Testis (tissue), 2 donors: ENCODE measurements at regions not wholly inside any gene's neighbourhood (a gene's known extent, or its start where the extent isn't known, plus 50 kb on each side); places are given as distances from the start of the nearest gene placed in this dataset.

ENCODE experiments used
- DNase-seq: peaks from one replicate; pipeline ENCODE4 v3.0.0-alpha.2; 2019
- H3K27ac ChIP-seq, 2 donors: fragments of 200-600 bp; sonication (generic); one replicate each; pipeline ENCODE4 v1.5.1; 2019
- H3K27me3 ChIP-seq: fragments of 200-600 bp; sonication (generic); one replicate; pipeline ENCODE4 v1.5.1; 2019
- H3K36me3 ChIP-seq: fragments of 200-600 bp; sonication (generic); one replicate; pipeline ENCODE4 v1.5.1; 2017; ENCODE audit warnings: low read depth; ENCODE audit errors: missing control alignments
- H3K4me1 ChIP-seq: fragments of 200-600 bp; sonication (generic); one replicate; pipeline ENCODE4 v1.5.1; 2019
- H3K4me3 ChIP-seq, 2 donors: fragments of 200-600 bp; sonication (generic); one replicate each; pipeline ENCODE4 v1.5.1; 2017 to 2019
- H3K9me3 ChIP-seq: fragments of 200-600 bp; sonication (generic); one replicate; pipeline ENCODE4 v1.5.1; 2017
- POLR2A ChIP-seq: fragments of 450-650 bp; IDR thresholded peaks from one replicate; pipeline ENCODE4 v1.6.1; 2017; ENCODE audit warnings: antibody characterized with exemption, mild to moderate bottlenecking, moderate library complexity
- WGBS, 2 donors: methylation state at CpG; one replicate each; pipeline ENCODE4 v1.1.5; 2018; 5-methylcytosine and 5-hydroxymethylcytosine counted together
- intact Hi-C: fragments of 100-400 bp; cut with DNase I; formaldehyde crosslinking; loops from one replicate; pipeline ENCODE4 v1.15.1; 2023; ENCODE audit warnings: low total_unique reads
- TF ChIP-seq, protein P1 (sequence below), 3 experiments: fragments of 450-650 bp in 2 of 3; fragments of 200-600 bp in 1 of 3; sonication (generic) in 1 of 3; IDR thresholded peaks; one replicate each; pipeline ENCODE4 v1.5.1; 2016 to 2019; ENCODE audit warnings: antibody characterized with exemption in 3 of 3, mild to moderate bottlenecking in 2 of 3, moderate library complexity in 1 of 3

DNA sequence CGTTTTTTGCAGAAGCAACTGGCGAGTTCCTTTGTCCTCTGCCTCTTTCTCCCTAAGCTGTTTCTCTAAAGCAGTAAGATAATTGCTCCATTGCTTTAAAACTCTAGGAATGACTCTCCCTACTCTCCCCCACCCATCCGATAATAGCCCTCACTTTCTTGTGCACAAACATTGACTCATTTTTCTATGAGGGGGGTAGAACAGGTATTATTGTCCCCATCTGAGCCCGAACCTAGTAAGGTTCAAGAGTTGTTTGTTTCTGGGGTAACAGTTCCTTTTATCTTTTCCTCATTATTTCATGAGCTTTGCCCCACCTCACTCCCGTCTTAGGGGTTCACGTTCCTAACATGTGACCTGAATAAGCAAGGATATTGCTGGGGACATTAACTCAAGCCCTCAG is 190.6 kb downstream of the EMP1 start:
- Histone ChIP-seq H3K4me3 (no peak overlapping the region), H3K27me3 (no peaks in the 10 kb centered on the region), H3K9me3 (no peaks in the 10 kb centered on the region), H3K27ac (no peak overlapping the region), H3K36me3 (no peaks in the 10 kb centered on the region), H3K4me1 (no peaks in the 10 kb centered on the region)
- WGBS, 2 donors, result 78 to 92% methylated on average over 6 of the region's 6 CpGs
- TF ChIP-seq, protein P1, sequence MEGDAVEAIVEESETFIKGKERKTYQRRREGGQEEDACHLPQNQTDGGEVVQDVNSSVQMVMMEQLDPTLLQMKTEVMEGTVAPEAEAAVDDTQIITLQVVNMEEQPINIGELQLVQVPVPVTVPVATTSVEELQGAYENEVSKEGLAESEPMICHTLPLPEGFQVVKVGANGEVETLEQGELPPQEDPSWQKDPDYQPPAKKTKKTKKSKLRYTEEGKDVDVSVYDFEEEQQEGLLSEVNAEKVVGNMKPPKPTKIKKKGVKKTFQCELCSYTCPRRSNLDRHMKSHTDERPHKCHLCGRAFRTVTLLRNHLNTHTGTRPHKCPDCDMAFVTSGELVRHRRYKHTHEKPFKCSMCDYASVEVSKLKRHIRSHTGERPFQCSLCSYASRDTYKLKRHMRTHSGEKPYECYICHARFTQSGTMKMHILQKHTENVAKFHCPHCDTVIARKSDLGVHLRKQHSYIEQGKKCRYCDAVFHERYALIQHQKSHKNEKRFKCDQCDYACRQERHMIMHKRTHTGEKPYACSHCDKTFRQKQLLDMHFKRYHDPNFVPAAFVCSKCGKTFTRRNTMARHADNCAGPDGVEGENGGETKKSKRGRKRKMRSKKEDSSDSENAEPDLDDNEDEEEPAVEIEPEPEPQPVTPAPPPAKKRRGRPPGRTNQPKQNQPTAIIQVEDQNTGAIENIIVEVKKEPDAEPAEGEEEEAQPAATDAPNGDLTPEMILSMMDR (IDR thresholded peaks at IDR 0.05), result no peak
- no peak for TF ChIP-seq POLR2A
- intact Hi-C loops, result no loop called here
- no peak for DNase-seq

DNA sequence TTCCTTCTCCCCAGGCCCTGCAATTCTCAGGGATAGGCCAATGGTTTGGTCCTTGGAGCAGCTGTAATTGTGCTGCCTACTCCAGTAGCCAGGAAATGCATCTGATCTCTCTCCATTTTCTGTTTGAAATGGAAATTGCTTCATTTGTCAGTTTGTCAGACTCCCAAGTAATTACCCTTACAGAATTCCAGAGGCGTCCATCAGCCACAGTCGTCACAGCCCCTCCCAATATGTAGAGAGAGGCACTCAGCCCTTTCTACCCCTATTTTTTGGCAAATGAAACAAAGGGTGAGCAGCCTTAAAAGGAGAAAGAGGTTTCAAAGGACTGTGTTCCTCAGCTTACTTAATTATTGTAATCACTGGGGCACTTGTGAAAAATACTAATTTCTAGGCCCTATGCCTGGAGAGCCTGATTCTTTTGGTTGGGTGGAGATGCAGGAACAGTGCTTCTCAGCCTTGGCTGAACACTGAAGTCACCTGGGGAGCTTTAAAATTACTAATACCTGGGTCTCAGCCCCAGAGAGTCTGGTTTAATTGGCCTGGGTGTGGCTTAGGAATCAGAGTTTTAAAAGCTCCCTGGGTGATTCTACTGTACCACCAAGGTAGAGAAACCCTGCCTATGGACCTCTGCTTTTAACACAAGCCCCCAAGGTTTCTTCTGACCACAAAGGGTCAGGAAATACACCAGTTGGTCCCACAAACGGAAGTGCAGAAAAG is 190.0 kb downstream of the EMP1 start:
- Histone ChIP-seq H3K4me3 (no peak overlapping the region), H3K27ac (no peak overlapping the region), H3K27me3 (no peaks in the 10 kb centered on the region), H3K9me3 (no peaks in the 10 kb centered on the region), H3K36me3 (no peaks in the 10 kb centered on the region), H3K4me1 (no peaks in the 10 kb centered on the region)
- no peak for DNase-seq
- TF ChIP-seq POLR2A, result no peak
- 80 to 83% methylated on average over 3 of the region's 3 CpGs for WGBS, 2 donors
- intact Hi-C loops, result no loop called here

DNA sequence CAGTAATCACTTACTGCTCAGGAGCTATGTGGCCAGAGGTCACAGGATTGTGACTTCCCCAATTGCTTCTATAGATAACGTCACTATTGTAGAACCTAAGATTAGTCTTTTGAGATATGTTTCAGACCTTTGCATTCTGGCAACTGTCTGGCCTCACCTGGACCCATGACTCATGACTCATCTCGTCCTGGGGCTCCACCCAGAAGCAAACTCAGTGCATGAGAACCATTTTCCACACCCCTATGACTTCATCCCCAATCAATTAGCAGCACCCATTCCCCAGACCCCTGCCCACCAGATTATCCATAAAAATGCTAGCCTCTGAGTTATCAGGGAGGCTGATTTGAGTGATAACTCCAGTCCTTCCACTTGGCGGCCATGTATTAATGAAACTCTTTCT is 186.9 kb downstream of the EMP1 start:
- TF ChIP-seq POLR2A, result no peak
- TF ChIP-seq, protein P1 (IDR thresholded peaks at IDR 0.05), result no peak
- H3K36me3 ChIP-seq, result no peaks in the 10 kb centered on the region

DNA sequence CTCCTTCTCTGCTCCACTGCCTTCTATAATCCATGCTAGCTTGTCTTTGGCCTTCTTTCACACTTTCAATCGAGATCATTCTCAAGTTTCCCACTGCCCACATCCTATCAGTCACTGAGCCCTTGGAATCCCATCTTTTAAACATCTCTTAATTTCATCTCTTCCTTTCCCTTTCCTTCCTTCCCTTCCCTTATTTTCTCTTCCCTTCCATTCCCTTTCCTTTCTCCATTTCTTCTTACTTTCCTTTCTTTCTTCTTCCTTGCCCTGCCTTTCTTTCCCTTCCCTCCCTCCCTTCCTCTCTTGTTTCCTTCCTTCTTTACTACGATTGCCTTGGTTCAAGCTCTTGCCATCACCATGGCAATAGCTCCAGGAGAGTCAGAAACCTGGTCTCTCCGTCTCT is 183.8 kb downstream of the EMP1 start:
- intact Hi-C loops, result no loop called here
- TF ChIP-seq, protein P1 (IDR thresholded peaks at IDR 0.05), result no peak
- TF ChIP-seq POLR2A, result no peak
- no peak overlapping the region for H3K4me3 ChIP-seq
- H3K27ac ChIP-seq, result no peak overlapping the region
- H3K27me3 ChIP-seq, result no peaks in the 10 kb centered on the region
- DNase-seq, result no peak
- H3K36me3 ChIP-seq, result no peaks in the 10 kb centered on the region
- no peaks in the 10 kb centered on the region for H3K9me3 ChIP-seq
- no peaks in the 10 kb centered on the region for H3K4me1 ChIP-seq
- WGBS, 2 donors, result 85 to 87% methylated on average over 3 of the region's 3 CpGs

More for the DNA sequence above, 186.9 kb downstream of the EMP1 start:
- 85% methylated on average over 3 of the region's 3 CpGs for WGBS, 2 donors
- intact Hi-C loops, result no loop called here
- no peak overlapping the region for H3K4me3 ChIP-seq
- DNase-seq, result no peak
- H3K27me3 ChIP-seq, result no peaks in the 10 kb centered on the region
- no peaks in the 10 kb centered on the region for H3K9me3 ChIP-seq
- H3K4me1 ChIP-seq, result no peaks in the 10 kb centered on the region
- no peak overlapping the region for H3K27ac ChIP-seq

DNA sequence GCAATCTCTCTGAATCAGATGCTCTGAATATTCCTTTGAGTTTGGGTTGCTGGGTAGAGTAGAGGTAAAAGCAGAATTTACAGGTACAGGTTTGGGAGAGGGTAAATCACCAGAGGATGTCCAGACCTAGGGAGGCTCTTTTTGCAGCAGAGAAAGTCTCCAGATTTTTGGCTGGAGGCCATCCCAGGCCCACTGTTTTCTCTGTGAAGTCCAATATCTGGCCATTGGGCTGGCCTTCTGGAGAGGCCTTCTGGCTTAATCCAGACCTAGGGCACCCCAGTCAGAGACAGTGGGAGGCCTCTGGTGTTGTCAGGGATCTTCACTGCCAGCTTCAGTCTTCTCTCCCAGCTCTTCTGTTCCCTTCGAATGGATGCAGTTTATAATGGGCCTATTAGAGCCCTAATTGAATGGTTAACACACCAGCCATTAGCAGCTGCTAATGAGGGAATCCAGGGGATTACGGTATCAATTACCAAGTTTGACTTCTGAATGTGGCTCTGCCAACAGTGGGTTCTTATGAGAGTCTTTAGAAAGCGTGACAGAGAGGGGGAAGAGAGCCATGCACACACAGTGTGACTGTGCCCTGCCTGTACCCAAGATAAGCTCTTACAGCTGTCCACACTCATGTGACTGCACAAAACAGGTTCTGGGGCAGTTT is 183.1 kb downstream of the EMP1 start:
- H3K27me3 ChIP-seq, result no peaks in the 10 kb centered on the region
- no peaks in the 10 kb centered on the region for H3K9me3 ChIP-seq
- H3K4me3 ChIP-seq, result no peak overlapping the region
- no peak for DNase-seq
- H3K36me3 ChIP-seq, result no peaks in the 10 kb centered on the region
- no peaks in the 10 kb centered on the region for H3K4me1 ChIP-seq
- WGBS, 2 donors, result 44 to 64% methylated on average over 3 of the region's 3 CpGs
- TF ChIP-seq, protein P1 (IDR thresholded peaks at IDR 0.05), result no peak
- no peak for TF ChIP-seq POLR2A
- H3K27ac ChIP-seq, result no peak overlapping the region
- intact Hi-C loops, result no loop called here
